Astrocyte of the cerebellum (primary cell): ENCODE measurements at regions not wholly inside any gene's neighbourhood (a gene's known extent, or its start where the extent isn't known, plus 50 kb on each side); places are given as distances from the start of the nearest gene placed in this dataset.

Experiments used
- DNase-seq: peaks from one replicate; pipeline ENCODE4 v3.0.0-alpha.2; 2011; ENCODE audit warnings: low read depth
- H3K4me3 ChIP-seq: 2 replicates; pipeline ENCODE4 v1.5.1; 2011; ENCODE audit warnings: mild to moderate bottlenecking, low read depth, low read length, moderate library complexity
- CTCF ChIP-seq: IDR thresholded peaks from 2 replicates; pipeline ENCODE4 v1.5.1; 2012; ENCODE audit warnings: low read length, low read depth, moderate library complexity, mild to moderate bottlenecking; ENCODE audit errors: missing control alignments
- in situ Hi-C: cut with HindIII; loops from 2 replicates; pipeline ENCODE4 v1.10.0; 2017; ENCODE audit warnings: low sequenced_read_pairs

DNA sequence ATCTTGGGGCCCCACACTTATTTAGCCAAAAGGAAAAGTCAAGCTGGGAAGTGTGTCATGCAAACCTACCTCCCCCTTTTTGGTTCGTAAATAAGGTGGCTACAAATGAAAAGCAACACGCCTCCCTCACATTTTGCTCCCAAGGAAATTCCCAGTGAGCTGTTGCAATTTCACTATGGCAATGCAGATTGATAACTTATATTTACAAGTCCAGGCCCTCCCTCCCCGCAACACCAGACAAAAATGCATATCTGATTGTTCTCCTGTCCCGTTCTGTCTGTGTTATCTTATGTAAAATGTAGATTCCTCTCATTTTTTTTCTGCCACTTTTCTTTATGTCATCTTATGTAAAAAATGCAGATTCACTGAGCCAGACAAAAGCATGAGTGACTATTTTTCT lies 1305.3 kb downstream of the SLITRK5 start:
- no peak for TF ChIP-seq CTCF
- in situ Hi-C loops = no loop called here
- DNase-seq = no peak
- H3K4me3 ChIP-seq = no peak overlapping the region

- no peak for TF ChIP-seq CTCF
- in situ Hi-C loops = no loop called here
- DNase-seq = no peak
- H3K4me3 ChIP-seq = no peak overlapping the region
These were observed 1307.4 kb downstream of the SLITRK5 start for GRCh38 chr13:88978607-88979006.

DNA sequence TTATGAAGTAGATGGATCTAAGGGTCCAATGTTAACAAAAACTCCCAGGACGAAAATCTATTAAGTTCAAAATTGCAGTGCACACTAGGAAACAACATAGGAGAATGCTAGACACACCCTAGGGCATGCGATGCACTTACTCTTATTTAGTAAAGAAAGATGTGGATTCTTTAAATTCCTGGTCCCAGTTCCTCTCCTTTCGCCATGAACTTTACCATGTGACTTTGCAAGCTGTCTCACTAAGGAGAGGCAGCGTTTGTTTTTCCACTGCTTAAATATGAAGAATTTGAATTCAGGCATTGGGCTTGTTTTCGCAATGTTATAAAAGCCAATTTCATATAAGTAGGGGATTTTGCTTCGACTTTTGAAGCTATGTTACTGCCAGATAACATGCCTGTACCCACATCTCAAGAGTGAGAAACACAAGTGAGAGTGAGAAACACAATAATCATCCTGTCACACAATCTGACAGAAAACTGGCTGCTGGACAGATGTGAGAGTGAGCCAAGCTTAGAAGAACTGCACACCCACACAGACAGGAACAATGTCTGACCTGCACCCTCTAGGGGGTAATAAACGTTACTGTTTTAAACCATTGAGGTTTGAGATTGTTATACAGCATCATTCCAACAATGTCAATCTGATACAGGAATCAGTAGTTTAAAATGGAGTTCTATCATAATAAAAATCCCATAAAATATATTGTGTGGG lies 1308.4 kb downstream of the SLITRK5 start:
- in situ Hi-C loops = no loop called here
- TF ChIP-seq CTCF = no peak
- H3K4me3 ChIP-seq = no peak overlapping the region
- no peak for DNase-seq

DNA sequence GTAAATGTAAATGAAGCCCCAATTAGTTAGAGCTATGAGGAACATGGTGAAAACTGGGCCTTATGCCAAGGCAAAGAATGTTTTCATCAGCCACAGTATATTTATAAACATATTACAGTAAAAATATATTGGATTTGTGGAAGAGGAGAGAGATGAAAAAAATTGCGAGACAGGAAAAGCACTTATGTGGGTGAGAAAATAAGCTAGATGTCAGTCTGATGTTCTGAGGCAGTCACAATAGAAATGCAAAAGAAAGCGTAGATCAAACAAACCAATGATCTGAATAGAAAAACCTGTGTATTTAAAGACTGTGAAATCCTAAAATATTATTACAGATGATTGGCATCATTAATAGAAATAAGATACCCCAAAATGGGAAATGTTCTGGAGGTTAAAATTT lies 1332.5 kb downstream of the SLITRK5 start:
- no peak for DNase-seq
- H3K4me3 ChIP-seq = no peak overlapping the region
- no peak for TF ChIP-seq CTCF
- in situ Hi-C loops = no loop called here

GRCh38 chr13:89011615-89012014 lies 1340.4 kb downstream of the SLITRK5 start:
- in situ Hi-C loops = no loop called here
- no peak for DNase-seq
- no peak overlapping the region for H3K4me3 ChIP-seq
- no peak for TF ChIP-seq CTCF

DNA sequence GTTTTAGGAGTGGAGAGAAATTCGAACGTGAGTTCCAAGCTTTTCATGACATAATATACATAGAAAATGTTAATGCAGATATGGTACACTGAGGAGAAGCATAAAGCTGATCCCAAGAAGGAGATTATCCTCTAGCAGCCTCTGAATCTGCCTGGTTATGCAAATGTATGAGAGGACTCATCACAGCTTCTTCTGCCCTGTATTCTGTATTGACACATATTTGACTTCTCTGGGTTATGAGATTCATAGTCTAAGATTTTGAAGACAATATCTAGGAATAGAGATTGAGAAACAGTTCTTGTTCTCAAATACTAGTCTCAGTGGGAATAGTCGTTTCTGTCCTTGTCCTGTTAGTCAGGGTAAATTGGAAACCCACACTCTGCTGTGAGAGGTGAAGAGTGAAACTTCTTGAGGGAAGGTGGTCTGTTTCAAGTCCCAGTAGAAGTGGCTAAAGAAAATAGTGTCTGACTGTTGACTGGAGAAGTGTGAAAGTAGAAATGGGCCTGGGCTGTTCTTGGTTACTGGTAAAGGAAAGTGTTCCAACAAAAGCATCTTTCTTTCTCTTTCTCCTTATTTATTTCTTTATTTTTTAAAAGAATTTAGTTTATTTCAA lies 1356.6 kb downstream of the SLITRK5 start:
- TF ChIP-seq CTCF = no peak
- no peak for DNase-seq
- H3K4me3 ChIP-seq = no peak overlapping the region
- in situ Hi-C loops = no loop called here
